SK-N-SH (cell line): ENCODE measurements at regions not wholly inside any gene's neighbourhood (a gene's known extent, or its start where the extent isn't known, plus 50 kb on each side); places are given as distances from the start of the nearest gene placed in this dataset.

Experiments used
- CTCF ChIA-PET: fragments of 300-600, 350-600 bp; formaldehyde crosslinking; extraction: SDS; loops from one replicate; lab custom pipeline; 2021; lab: Yijun Ruan, JAX
- POLR2A ChIA-PET: fragments of 350-600 bp; sonication (Branson Sonifier 250); formaldehyde crosslinking; extraction: SDS; loops from one replicate; lab custom pipeline; 2020; ENCODE audit warnings: antibody characterized with exemption, inconsistent platforms; lab: Yijun Ruan, JAX
- DNase-seq: peaks from one replicate; pipeline ENCODE4 v3.0.0; 2012
- H2AFZ ChIP-seq: fragments of 200-600 bp; sonication (generic); 2 replicates; pipeline ENCODE4 v1.8.1; 2016; ENCODE audit warnings: antibody characterized with exemption, mild to moderate bottlenecking, low read depth
- H3F3A ChIP-seq: fragments of 200-600 bp; sonication (generic); replicated peaks from 2 replicates; pipeline ENCODE3; 2016; ENCODE audit warnings: antibody characterized with exemption, mild to moderate bottlenecking; ENCODE audit not compliant: insufficient read depth
- H3K27ac ChIP-seq, 2 experiments: fragments of 200-500 bp in 1 of 2; fragments of 200-600 bp in 1 of 2; sonication (Bioruptor generic) in 1 of 2; sonication (generic), shearing (Covaris generic) in 1 of 2; 2 replicates each; pipeline versions ENCODE4 v1.5.1 to v1.6.1; 2014 to 2016; ENCODE audit warnings: low read depth in 2 of 2, inconsistent platforms in 1 of 2, low read length in 1 of 2, mild to moderate bottlenecking in 1 of 2, mixed read lengths in 1 of 2
- H3K27me3 ChIP-seq: fragments of 200-600 bp; sonication (generic), shearing (Covaris generic); 2 replicates; pipeline ENCODE4 v1.6.1; 2016; ENCODE audit warnings: mixed run types; ENCODE audit not compliant: insufficient read depth
- H3K36me3 ChIP-seq, 2 experiments: fragments of 200-500 bp in 1 of 2; fragments of 200-600 bp in 1 of 2; sonication (Bioruptor generic) in 1 of 2; sonication (generic) in 1 of 2; replicated peaks in 1 of 2; 2 replicates each; pipeline versions ENCODE3 to v1.5.1; 2014 to 2016; ENCODE audit warnings: low read length in 1 of 2, mild to moderate bottlenecking in 1 of 2; ENCODE audit not compliant: insufficient read depth in 2 of 2, control insufficient read depth in 1 of 2
- H3K4me1 ChIP-seq, 2 experiments: fragments of 200-500 bp in 1 of 2; fragments of 200-600 bp in 1 of 2; sonication (Bioruptor generic) in 1 of 2; sonication (generic), shearing (Covaris generic) in 1 of 2; 2 replicates each; pipeline versions ENCODE4 v1.5.1 to v1.6.1; 2014 to 2016; ENCODE audit warnings: low read depth in 1 of 2, low read length in 1 of 2, mixed run types in 1 of 2; ENCODE audit not compliant: insufficient read depth in 2 of 2, control insufficient read depth in 1 of 2
- H3K4me2 ChIP-seq: fragments of 200-600 bp; sonication (generic), shearing (Covaris generic); 2 replicates; pipeline ENCODE4 v1.6.1; 2017; ENCODE audit warnings: mixed run types
- H3K4me3 ChIP-seq, 2 experiments: fragments of 200-500 bp in 1 of 2; fragments of 200-600 bp in 1 of 2; sonication (Bioruptor generic) in 1 of 2; sonication (generic), shearing (Covaris generic) in 1 of 2; 2 replicates each; pipeline versions ENCODE4 v1.5.1 to v1.8.1; 2014 to 2016; ENCODE audit warnings: low read depth in 2 of 2, inconsistent platforms in 1 of 2, low read length in 1 of 2, mild to moderate bottlenecking in 1 of 2, mixed read lengths in 1 of 2, moderate library complexity in 1 of 2
- H3K79me2 ChIP-seq: fragments of 200-600 bp; sonication (generic); 2 replicates; pipeline ENCODE4 v1.8.1; 2017; ENCODE audit warnings: mild to moderate bottlenecking; ENCODE audit not compliant: insufficient read depth
- H3K9ac ChIP-seq: fragments of 200-600 bp; sonication (generic); 2 replicates; pipeline ENCODE4 v1.6.1; 2017; ENCODE audit warnings: mixed run types
- H3K9me2 ChIP-seq: fragments of 200-600 bp; sonication (generic); 2 replicates; pipeline ENCODE4 v1.6.1; 2017; ENCODE audit warnings: mixed run types
- H3K9me3 ChIP-seq: fragments of 200-600 bp; sonication (generic); 2 replicates; pipeline ENCODE4 v1.6.1; 2017; ENCODE audit warnings: mixed run types, mild to moderate bottlenecking, moderate library complexity
- H4K20me1 ChIP-seq: fragments of 200-600 bp; sonication (generic); 2 replicates; pipeline ENCODE4 v1.6.1; 2017; ENCODE audit warnings: mild to moderate bottlenecking, mixed run types; ENCODE audit not compliant: insufficient read depth
- CHD2 ChIP-seq: fragments of 150-350 bp; IDR thresholded peaks from 2 replicates; pipeline ENCODE4 v1.6.1; 2018; ENCODE audit warnings: low read length; ENCODE audit not compliant: partially characterized antibody
- ELF1 ChIP-seq: IDR thresholded peaks from 2 replicates; pipeline ENCODE4 v1.4.0; 2012
- EP300 ChIP-seq, 2 experiments: IDR thresholded peaks; 2 replicates each; pipeline versions ENCODE4 v1.4.0 to v1.6.1; 2012; ENCODE audit warnings: borderline replicate concordance in 1 of 2, low read depth in 1 of 2, low read length in 1 of 2
- EZH2phosphoT487 ChIP-seq: fragments of 200-600 bp; sonication (generic); IDR thresholded peaks from 2 replicates; pipeline ENCODE4 v1.6.1; 2017; ENCODE audit warnings: low read depth, mixed run types, mild to moderate bottlenecking, antibody characterized with exemption, moderate library complexity, borderline replicate concordance
- FOXM1 ChIP-seq: IDR thresholded peaks from 2 replicates; pipeline ENCODE4 v1.4.0; 2012; ENCODE audit warnings: low read depth, mild to moderate bottlenecking
- GABPA ChIP-seq: IDR thresholded peaks from 2 replicates; pipeline ENCODE4 v1.4.0; 2012; ENCODE audit warnings: low read depth, mild to moderate bottlenecking
- GATA2 ChIP-seq: sonication (generic); formaldehyde crosslinking; IDR thresholded peaks from 2 replicates; pipeline ENCODE4 v1.5.0; 2020; ENCODE audit warnings: mild to moderate bottlenecking, missing genetic modification reagents
- JUND ChIP-seq: IDR thresholded peaks from 2 replicates; pipeline ENCODE4 v1.4.0; 2012
- MXI1 ChIP-seq: IDR thresholded peaks from 2 replicates; pipeline ENCODE4 v1.6.1; 2012; ENCODE audit warnings: mild to moderate bottlenecking, low read depth, low read length, improper control_type of control experiment
- NFIC ChIP-seq: IDR thresholded peaks from 2 replicates; pipeline ENCODE4 v1.4.0; 2012; ENCODE audit warnings: borderline replicate concordance
- NRF1 ChIP-seq: IDR thresholded peaks from 2 replicates; pipeline ENCODE4 v1.6.1; 2012; ENCODE audit warnings: low read depth, mild to moderate bottlenecking, low read length
- POLR2AphosphoS5 ChIP-seq: IDR thresholded peaks from 2 replicates; pipeline ENCODE4 v1.6.1; 2012; ENCODE audit warnings: low read depth, low read length
- RAD21 ChIP-seq: IDR thresholded peaks from 2 replicates; pipeline ENCODE4 v1.6.1; 2012; ENCODE audit warnings: mild to moderate bottlenecking, low read length
- SIN3A ChIP-seq: IDR thresholded peaks from 2 replicates; pipeline ENCODE4 v1.6.1; 2012; ENCODE audit warnings: low read depth, mild to moderate bottlenecking, low read length, moderate library complexity, borderline replicate concordance
- TAF1 ChIP-seq: IDR thresholded peaks from 2 replicates; pipeline ENCODE4 v1.6.1; 2012; ENCODE audit warnings: low read depth, mild to moderate bottlenecking, low read length, moderate library complexity, borderline replicate concordance
- TCF12 ChIP-seq: IDR thresholded peaks from 2 replicates; pipeline ENCODE4 v1.4.0; 2012
- YY1 ChIP-seq: IDR thresholded peaks from 2 replicates; pipeline ENCODE4 v1.4.0; 2012; ENCODE audit warnings: low read depth, mild to moderate bottlenecking
- WGBS: methylation state at CpG from one replicate; pipeline ENCODE4 v1.1.6; 2017; ENCODE audit warnings: low lambda C conversion rate; 5-methylcytosine and 5-hydroxymethylcytosine counted together
- TF ChIP-seq, protein P1 (sequence below): fragments of 200-600 bp; sonication (generic); IDR thresholded peaks from 2 replicates; pipeline ENCODE4 v1.6.1; 2017; ENCODE audit warnings: antibody characterized with exemption, mild to moderate bottlenecking, moderate library complexity
- TF ChIP-seq, protein P2 (sequence below): fragments of 150-350 bp; IDR thresholded peaks from 2 replicates; pipeline ENCODE4 v1.6.1; 2017; ENCODE audit warnings: antibody characterized with exemption, low read length, low read depth, borderline replicate concordance
- TF ChIP-seq, protein P3 (sequence below): fragments of 150-350 bp; IDR thresholded peaks from 2 replicates; pipeline ENCODE4 v1.6.1; 2016; ENCODE audit warnings: mild to moderate bottlenecking, low read depth, low read length

DNA sequence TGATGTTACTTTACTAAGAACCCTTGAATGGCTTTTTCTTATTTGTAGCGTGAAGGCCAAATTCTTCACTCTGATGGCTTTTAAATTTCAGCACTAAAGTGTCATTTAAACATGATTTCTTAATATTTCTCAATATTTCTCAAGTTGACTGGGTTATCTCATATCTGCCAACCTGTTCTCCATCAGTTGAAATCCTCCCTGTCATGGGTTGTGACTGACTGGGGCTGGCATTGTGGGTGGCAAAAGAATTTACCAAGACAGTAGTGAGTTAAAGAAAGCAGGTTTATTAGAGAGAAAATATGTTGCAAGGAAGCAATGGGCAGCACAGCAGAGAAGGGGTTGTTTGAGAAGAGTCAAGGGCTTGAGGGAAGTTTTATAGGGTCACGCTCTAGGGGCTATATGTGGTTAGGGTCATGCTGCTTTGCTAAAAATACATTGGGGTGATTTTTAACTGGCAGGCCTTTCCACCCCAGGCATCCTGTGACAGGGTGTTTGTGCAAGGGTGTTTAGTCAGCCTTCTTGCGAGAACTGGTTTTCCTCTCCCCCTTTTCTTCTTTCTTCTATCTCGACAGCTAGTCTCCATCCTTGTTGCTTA is 232.8 kb upstream of the SEL1L start:
- Histone ChIP-seq H3K9ac (no peak overlapping the region), H4K20me1 (no peaks in the 10 kb centered on the region), H3K27ac (no peak overlapping the region), H3K4me3 (no peak overlapping the region), H3K4me1 (no peaks in the 10 kb centered on the region), H3K9me2 (no peaks in the 10 kb centered on the region), H3K4me2 (no peak overlapping the region), H3F3A (no peaks in the 10 kb centered on the region), H3K36me3 (no peaks in the 10 kb centered on the region), H3K79me2 (no peaks in the 10 kb centered on the region), H3K9me3 (peaks cover 5% of the 10 kb centered on the region; the same call in 1 of the 2 replicates), H3K27me3 (no peaks in the 10 kb centered on the region), H2AFZ (no peak overlapping the region)
- WGBS: 6% methylated on average over 4 of the region's 4 CpGs
- no peak for DNase-seq
- ChIA-PET POLR2A (no interaction called here), CTCF (no interaction called here)
- no peak for TF ChIP-seq JUND
- TF ChIP-seq MXI1: no peak
- TF ChIP-seq, protein P1, sequence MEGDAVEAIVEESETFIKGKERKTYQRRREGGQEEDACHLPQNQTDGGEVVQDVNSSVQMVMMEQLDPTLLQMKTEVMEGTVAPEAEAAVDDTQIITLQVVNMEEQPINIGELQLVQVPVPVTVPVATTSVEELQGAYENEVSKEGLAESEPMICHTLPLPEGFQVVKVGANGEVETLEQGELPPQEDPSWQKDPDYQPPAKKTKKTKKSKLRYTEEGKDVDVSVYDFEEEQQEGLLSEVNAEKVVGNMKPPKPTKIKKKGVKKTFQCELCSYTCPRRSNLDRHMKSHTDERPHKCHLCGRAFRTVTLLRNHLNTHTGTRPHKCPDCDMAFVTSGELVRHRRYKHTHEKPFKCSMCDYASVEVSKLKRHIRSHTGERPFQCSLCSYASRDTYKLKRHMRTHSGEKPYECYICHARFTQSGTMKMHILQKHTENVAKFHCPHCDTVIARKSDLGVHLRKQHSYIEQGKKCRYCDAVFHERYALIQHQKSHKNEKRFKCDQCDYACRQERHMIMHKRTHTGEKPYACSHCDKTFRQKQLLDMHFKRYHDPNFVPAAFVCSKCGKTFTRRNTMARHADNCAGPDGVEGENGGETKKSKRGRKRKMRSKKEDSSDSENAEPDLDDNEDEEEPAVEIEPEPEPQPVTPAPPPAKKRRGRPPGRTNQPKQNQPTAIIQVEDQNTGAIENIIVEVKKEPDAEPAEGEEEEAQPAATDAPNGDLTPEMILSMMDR: no peak
- TF ChIP-seq SIN3A: no peak
- TF ChIP-seq, protein P2, sequence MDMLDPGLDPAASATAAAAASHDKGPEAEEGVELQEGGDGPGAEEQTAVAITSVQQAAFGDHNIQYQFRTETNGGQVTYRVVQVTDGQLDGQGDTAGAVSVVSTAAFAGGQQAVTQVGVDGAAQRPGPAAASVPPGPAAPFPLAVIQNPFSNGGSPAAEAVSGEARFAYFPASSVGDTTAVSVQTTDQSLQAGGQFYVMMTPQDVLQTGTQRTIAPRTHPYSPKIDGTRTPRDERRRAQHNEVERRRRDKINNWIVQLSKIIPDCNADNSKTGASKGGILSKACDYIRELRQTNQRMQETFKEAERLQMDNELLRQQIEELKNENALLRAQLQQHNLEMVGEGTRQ: no peak
- no peak for TF ChIP-seq POLR2AphosphoS5
- no peak for TF ChIP-seq GATA2 (CRISPR knock-in tag)
- TF ChIP-seq YY1: no peak
- TF ChIP-seq EP300 (IDR thresholded peaks at IDR 0.05; ENCODE audit: borderline replicate concordance in 1 of 2, low read depth in 1 of 2, low read length in 1 of 2): no peak
- TF ChIP-seq CHD2: no peak
- no peak for TF ChIP-seq GABPA
- no peak for TF ChIP-seq ELF1
- TF ChIP-seq TAF1: no peak
- no peak for TF ChIP-seq NRF1
- TF ChIP-seq EZH2phosphoT487: no peak
- TF ChIP-seq NFIC: no peak
- TF ChIP-seq TCF12: no peak
- no peak for TF ChIP-seq RAD21
- TF ChIP-seq FOXM1: no peak
- TF ChIP-seq, protein P3, sequence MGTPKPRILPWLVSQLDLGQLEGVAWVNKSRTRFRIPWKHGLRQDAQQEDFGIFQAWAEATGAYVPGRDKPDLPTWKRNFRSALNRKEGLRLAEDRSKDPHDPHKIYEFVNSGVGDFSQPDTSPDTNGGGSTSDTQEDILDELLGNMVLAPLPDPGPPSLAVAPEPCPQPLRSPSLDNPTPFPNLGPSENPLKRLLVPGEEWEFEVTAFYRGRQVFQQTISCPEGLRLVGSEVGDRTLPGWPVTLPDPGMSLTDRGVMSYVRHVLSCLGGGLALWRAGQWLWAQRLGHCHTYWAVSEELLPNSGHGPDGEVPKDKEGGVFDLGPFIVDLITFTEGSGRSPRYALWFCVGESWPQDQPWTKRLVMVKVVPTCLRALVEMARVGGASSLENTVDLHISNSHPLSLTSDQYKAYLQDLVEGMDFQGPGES: no peak
